Mesenteric fat pad (tissue), 1 donor: ENCODE measurements at regions not wholly inside any gene's neighbourhood (a gene's known extent, or its start where the extent isn't known, plus 50 kb on each side); places are given as distances from the start of the nearest gene placed in this dataset.
"Not testable (repeated sequence)": the region's sequence is repeated elsewhere in the genome, so short reads cannot be mapped to it uniquely, and the experiment has no call there.

ENCODE experiments used
- DNase-seq: peaks from one replicate; pipeline ENCODE4 v3.0.0-alpha.2; 2020; ENCODE audit warnings: low spot score
- donor health status: DM: yes; HTN: yes; CAD: no.

- DNase-seq: not testable (repeated sequence)
Measured at GRCh38 chr21:13935396-13936032, 275.2 kb downstream of the LIPI start.

GRCh38 chr21:13934887-13935342 is 275.8 kb downstream of the LIPI start:
- DNase-seq: not testable (repeated sequence)

- not testable (repeated sequence) for DNase-seq
Measured at GRCh38 chr21:13923175-13923574, 287.6 kb downstream of the LIPI start.

GRCh38 chr21:13921455-13921854 is 289.3 kb downstream of the LIPI start:
- not testable (repeated sequence) for DNase-seq

- DNase-seq: not testable (repeated sequence)
Measured at GRCh38 chr21:13907385-13907784, 297.8 kb downstream of the POTED start.

GRCh38 chr21:13896596-13897247 is 287.1 kb downstream of the POTED start:
- DNase-seq: not testable (repeated sequence)

- not testable (repeated sequence) for DNase-seq
Measured at GRCh38 chr21:13893617-13894016, 284.0 kb downstream of the POTED start.

GRCh38 chr21:13893025-13893424 is 283.4 kb downstream of the POTED start:
- not testable (repeated sequence) for DNase-seq

GRCh38 chr21:13892146-13892751 is 282.7 kb downstream of the POTED start:
- DNase-seq: not testable (repeated sequence)

GRCh38 chr21:13889176-13889575 is 279.6 kb downstream of the POTED start:
- not testable (repeated sequence) for DNase-seq

- not testable (repeated sequence) for DNase-seq
Measured at GRCh38 chr21:13883641-13884395, 274.2 kb downstream of the POTED start.

- DNase-seq: not testable (repeated sequence)
Measured at GRCh38 chr21:13877503-13877902, 267.9 kb downstream of the POTED start.

GRCh38 chr21:13876999-13877398 is 267.4 kb downstream of the POTED start:
- not testable (repeated sequence) for DNase-seq

- not testable (repeated sequence) for DNase-seq
Measured at GRCh38 chr21:13874001-13874400, 264.4 kb downstream of the POTED start.

GRCh38 chr21:13854638-13855037 is 245.1 kb downstream of the POTED start:
- DNase-seq: no peak

GRCh38 chr21:13850808-13851207 is 241.2 kb downstream of the POTED start:
- DNase-seq: not testable (repeated sequence)

GRCh38 chr21:13849489-13849888 is 239.9 kb downstream of the POTED start:
- DNase-seq: not testable (repeated sequence)

GRCh38 chr21:13846718-13847117 is 237.1 kb downstream of the POTED start:
- not testable (repeated sequence) for DNase-seq

- DNase-seq: not testable (repeated sequence)
Measured at GRCh38 chr21:13844574-13844973, 235.0 kb downstream of the POTED start.

- not testable (repeated sequence) for DNase-seq
Measured at GRCh38 chr21:13843081-13843480, 233.5 kb downstream of the POTED start.

- not testable (repeated sequence) for DNase-seq
Measured at GRCh38 chr21:13827666-13828065, 218.1 kb downstream of the POTED start.
